WTC11 (cell line): ENCODE measurements at regions not wholly inside any gene's neighbourhood (a gene's known extent, or its start where the extent isn't known, plus 50 kb on each side); places are given as distances from the start of the nearest gene placed in this dataset.

Experiments
- ATAC-seq: fragments of 200-7000 bp; cut with Tn5 transposase; 2 replicates; pipeline ENCODE4 v1.10.0; 2021; ENCODE audit warnings: mild to moderate bottlenecking, moderate library complexity
- CTCF ChIA-PET: fragments of 300-600 bp; sonication (Branson Sonifier 250); formaldehyde crosslinking; loops from one replicate; lab custom pipeline; 2021; ENCODE audit warnings: antibody characterized with exemption; lab: Charles Lee
- POLR2A ChIA-PET: fragments of 350-600 bp; sonication (Branson Sonifier 250); formaldehyde crosslinking; loops from one replicate; lab custom pipeline; 2021; ENCODE audit warnings: antibody characterized with exemption; lab: Charles Lee
- DNase-seq: peaks from one replicate; pipeline ENCODE4 v3.0.0; 2021; ENCODE audit warnings: low spot score
- H3K27ac Mint-ChIP-seq: 2 replicates; pipeline ENCODE4 v1.8.0; 2021; ENCODE audit warnings: mixed read lengths
- H3K27me3 Mint-ChIP-seq: 2 replicates; pipeline ENCODE4 v1.8.0; 2021; ENCODE audit warnings: low read depth, mild to moderate bottlenecking, moderate library complexity, mixed read lengths
- H3K36me3 Mint-ChIP-seq: 2 replicates; pipeline ENCODE4 v1.8.0; 2021; ENCODE audit warnings: mixed read lengths
- H3K4me1 Mint-ChIP-seq: 2 replicates; pipeline ENCODE4 v1.8.0; 2022; ENCODE audit warnings: mixed read lengths
- H3K4me3 Mint-ChIP-seq: 2 replicates; pipeline ENCODE4 v1.8.0; 2021; ENCODE audit warnings: mild to moderate bottlenecking, moderate library complexity, mixed read lengths
- H3K9me3 Mint-ChIP-seq: 2 replicates; pipeline ENCODE4 v1.8.0; 2021; ENCODE audit warnings: mixed read lengths
- ATF3 ChIP-seq: sonication (generic); formaldehyde crosslinking; conservative IDR thresholded peaks from 2 replicates; pipeline ENCODE4 v1.8.1; 2022; ENCODE audit warnings: mild to moderate bottlenecking, missing genetic modification reagents
- ATF6 ChIP-seq: sonication (generic); formaldehyde crosslinking; IDR thresholded peaks from 2 replicates; pipeline ENCODE4 v1.8.1; 2023; ENCODE audit warnings: mild to moderate bottlenecking, missing genetic modification reagents
- CBFB ChIP-seq: sonication (generic); formaldehyde crosslinking; IDR thresholded peaks from 2 replicates; pipeline ENCODE4 v1.8.1; 2022; ENCODE audit warnings: mild to moderate bottlenecking, low read depth, missing genetic modification reagents
- CREM ChIP-seq: sonication (generic); formaldehyde crosslinking; IDR thresholded peaks from 2 replicates; pipeline ENCODE4 v1.8.1; 2022; ENCODE audit warnings: mild to moderate bottlenecking, missing genetic modification reagents, moderate library complexity
- E2F4 ChIP-seq: sonication (generic); formaldehyde crosslinking; IDR thresholded peaks from 2 replicates; pipeline ENCODE4 v1.8.1; 2022; ENCODE audit warnings: low read depth, mild to moderate bottlenecking, moderate library complexity, missing genetic modification reagents, borderline replicate concordance
- ELF4 ChIP-seq: sonication (generic); formaldehyde crosslinking; IDR thresholded peaks from 2 replicates; pipeline ENCODE4 v1.8.1; 2022; ENCODE audit warnings: low read depth, mild to moderate bottlenecking, moderate library complexity, missing genetic modification reagents
- FOXJ3 ChIP-seq: sonication (generic); formaldehyde crosslinking; IDR thresholded peaks from 2 replicates; pipeline ENCODE4 v1.9.0; 2021; ENCODE audit warnings: missing genetic modification reagents, mild to moderate bottlenecking, borderline replicate concordance
- GRHL2 ChIP-seq: fragments of 250-450 bp; sonication (Bioruptor Pico); IDR thresholded peaks from 2 replicates; pipeline ENCODE4 v1.8.0; 2022; ENCODE audit warnings: mild to moderate bottlenecking, moderate library complexity; ENCODE audit not compliant: insufficient replicate concordance, severe bottlenecking
- IRF2 ChIP-seq: sonication (generic); formaldehyde crosslinking; IDR thresholded peaks from 2 replicates; pipeline ENCODE4 v1.8.0; 2022; ENCODE audit warnings: low read depth, missing genetic modification reagents, borderline replicate concordance
- MAX ChIP-seq: sonication (generic); formaldehyde crosslinking; IDR thresholded peaks from 2 replicates; pipeline ENCODE4 v1.8.0; 2022; ENCODE audit warnings: mild to moderate bottlenecking, missing genetic modification reagents
- MLX ChIP-seq: sonication (generic); formaldehyde crosslinking; IDR thresholded peaks from 2 replicates; pipeline ENCODE4 v1.8.1; 2023; ENCODE audit warnings: mild to moderate bottlenecking, missing genetic modification reagents, moderate library complexity
- NFYB ChIP-seq: sonication (generic); formaldehyde crosslinking; conservative IDR thresholded peaks from 2 replicates; pipeline ENCODE4 v1.8.0; 2022; ENCODE audit warnings: low read depth, missing genetic modification reagents
- PRDM15 ChIP-seq: sonication (generic); formaldehyde crosslinking; IDR thresholded peaks from 2 replicates; pipeline ENCODE4 v1.8.0; 2022; ENCODE audit warnings: missing genetic modification reagents
- RORB ChIP-seq: fragments of 250-450 bp; sonication (Bioruptor Pico); IDR thresholded peaks from 2 replicates; pipeline ENCODE4 v1.9.0; 2021; ENCODE audit warnings: mild to moderate bottlenecking
- SMAD3 ChIP-seq: sonication (generic); formaldehyde crosslinking; IDR thresholded peaks from 2 replicates; pipeline ENCODE4 v1.8.0; 2022; ENCODE audit warnings: missing genetic modification reagents, mild to moderate bottlenecking, borderline replicate concordance
- STAT6 ChIP-seq: sonication (generic); formaldehyde crosslinking; conservative IDR thresholded peaks from 2 replicates; pipeline ENCODE4 v1.8.1; 2023; ENCODE audit warnings: mild to moderate bottlenecking, low read depth, missing genetic modification reagents, moderate library complexity
- TCF7 ChIP-seq: sonication (generic); formaldehyde crosslinking; IDR thresholded peaks from 2 replicates; pipeline ENCODE4 v1.8.0; 2022; ENCODE audit warnings: mild to moderate bottlenecking, low read depth, missing genetic modification reagents, moderate library complexity
- TEAD4 ChIP-seq: sonication (generic); formaldehyde crosslinking; IDR thresholded peaks from 2 replicates; pipeline ENCODE4 v1.8.0; 2022; ENCODE audit warnings: mild to moderate bottlenecking, missing genetic modification reagents
- ZNF138 ChIP-seq: sonication (generic); formaldehyde crosslinking; conservative IDR thresholded peaks from 2 replicates; pipeline ENCODE4 v1.8.1; 2022; ENCODE audit warnings: mild to moderate bottlenecking, moderate library complexity, missing genetic modification reagents
- ZNF219 ChIP-seq: sonication (generic); formaldehyde crosslinking; IDR thresholded peaks from 2 replicates; pipeline ENCODE4 v1.8.0; 2023; ENCODE audit warnings: missing genetic modification reagents, mild to moderate bottlenecking, borderline replicate concordance
- ZNF396 ChIP-seq: fragments of 250-450 bp; sonication (Bioruptor Pico); IDR thresholded peaks from 2 replicates; pipeline ENCODE4 v1.8.0; 2021; ENCODE audit warnings: mild to moderate bottlenecking, moderate library complexity, borderline replicate concordance
- ZNF416 ChIP-seq: fragments of 250-450 bp; sonication (Bioruptor Pico); IDR thresholded peaks from 2 replicates; pipeline ENCODE4 v1.9.0; 2021; ENCODE audit warnings: mild to moderate bottlenecking, inconsistent platforms
- ZNF423 ChIP-seq: fragments of 250-450 bp; sonication (Bioruptor Pico); IDR thresholded peaks from 2 replicates; pipeline ENCODE4 v2.1.2; 2022; ENCODE audit warnings: mild to moderate bottlenecking, moderate library complexity
- ZNF512 ChIP-seq: sonication (generic); formaldehyde crosslinking; IDR thresholded peaks from 2 replicates; pipeline ENCODE4 v1.8.1; 2022; ENCODE audit warnings: missing genetic modification reagents, borderline replicate concordance

- Mint-ChIP-seq H3K9me3 (no peaks in the 10 kb centered on the region), H3K27me3 (no peaks in the 10 kb centered on the region; the same call in 1 of the 2 replicates), H3K27ac (no peak overlapping the region), H3K4me1 (peaks cover 19% of the 10 kb centered on the region), H3K4me3 (no peak overlapping the region), H3K36me3 (no peaks in the 10 kb centered on the region)
- ChIA-PET POLR2A (interaction anchor here (0.6 kb wide), 1 partner anchor 964 kb away, joined by 4 read pairs; no protein-coding TSS in a partner anchor), CTCF (interaction anchor here (2.5 kb wide), 1 partner anchor 18 kb away, joined by 8 read pairs; no protein-coding TSS in a partner anchor)
- ATAC-seq (no peak), DNase-seq (no peak)
- TF ChIP-seq NFYB (CRISPR knock-in tag), result no peak
- TF ChIP-seq ZNF396 (CRISPR knock-in tag), result no peak
- no peak for TF ChIP-seq CBFB (CRISPR knock-in tag)
- TF ChIP-seq ZNF219 (CRISPR knock-in tag), result no peak
- TF ChIP-seq FOXJ3, result no peak
- TF ChIP-seq ATF6 (CRISPR knock-in tag), result no peak
- TF ChIP-seq ZNF512, result no peak
- TF ChIP-seq MAX (CRISPR knock-in tag), result no peak
- TF ChIP-seq ZNF423, result no peak
- TF ChIP-seq RORB (CRISPR knock-in tag), result no peak
- TF ChIP-seq TCF7 (CRISPR knock-in tag), result no peak
- no peak for TF ChIP-seq ELF4
- TF ChIP-seq ZNF138 (CRISPR knock-in tag), result no peak
- no peak for TF ChIP-seq CREM
Observed at GRCh38 chr2:59566739-59567138, 986.7 kb downstream of the BCL11A start.

GRCh38 chr2:59561281-59561680 lies 992.2 kb downstream of the BCL11A start:
- CTCF ChIA-PET, result interaction anchor here (2.4 kb wide), 1 partner anchor 24 kb away, joined by 8 read pairs; no protein-coding TSS in a partner anchor
- POLR2A ChIA-PET, result interaction anchor here (0.5 kb wide), 1 partner anchor 32 kb away, joined by 3 read pairs; no protein-coding TSS in a partner anchor
- peak; percentile 69 for ATAC-seq
- peaks cover 25% of the 10 kb centered on the region for H3K4me1 Mint-ChIP-seq
- H3K4me3 Mint-ChIP-seq, result no peak overlapping the region
- no peaks in the 10 kb centered on the region for H3K27me3 Mint-ChIP-seq
- DNase-seq, result no peak
- peaks cover 1% of the 10 kb centered on the region; the same call in 1 of the 2 replicates for H3K36me3 Mint-ChIP-seq
- peaks cover 12% of the 10 kb centered on the region; the same call in 1 of the 2 replicates for H3K9me3 Mint-ChIP-seq
- H3K27ac Mint-ChIP-seq, result no peak overlapping the region
- TF ChIP-seq E2F4 (CRISPR knock-in tag), result no peak
- no peak for TF ChIP-seq ZNF396 (CRISPR knock-in tag)
- TF ChIP-seq STAT6, result no peak
- TF ChIP-seq GRHL2, result no peak
- no peak for TF ChIP-seq IRF2 (CRISPR knock-in tag)
- no peak for TF ChIP-seq ZNF416 (CRISPR knock-in tag)
- no peak for TF ChIP-seq ATF3
- TF ChIP-seq PRDM15 (CRISPR knock-in tag), result no peak
- TF ChIP-seq SMAD3 (CRISPR knock-in tag), result no peak
- no peak for TF ChIP-seq MLX (CRISPR knock-in tag)
- no peak for TF ChIP-seq TEAD4 (CRISPR knock-in tag)
